ENCODE measurements at regions not wholly inside any gene's neighbourhood (a gene's known extent, or its start where the extent isn't known, plus 50 kb on each side); places are given as distances from the start of the nearest gene placed in this dataset.

DNA sequence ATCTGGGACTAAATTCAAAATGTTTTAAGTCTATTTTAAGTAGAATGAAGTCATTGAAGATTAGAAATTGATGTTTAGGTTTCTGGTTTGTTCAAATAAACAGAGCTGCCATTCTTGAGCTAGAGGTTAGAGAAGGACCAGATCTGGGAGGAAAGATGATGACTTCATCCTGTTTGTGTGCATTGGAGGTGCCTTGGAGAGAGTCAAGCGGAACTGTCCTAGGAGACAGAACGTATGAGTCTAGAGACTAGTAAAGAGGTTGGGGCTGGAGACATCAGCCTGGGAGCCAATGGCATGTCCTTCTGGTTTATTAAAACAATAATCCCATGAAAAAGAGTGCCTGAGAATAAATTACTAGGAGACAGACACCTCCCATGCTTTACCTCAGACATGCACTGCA lies 303.4 kb downstream of the KBTBD8 start:
- TF ChIP-seq, protein P1, sequence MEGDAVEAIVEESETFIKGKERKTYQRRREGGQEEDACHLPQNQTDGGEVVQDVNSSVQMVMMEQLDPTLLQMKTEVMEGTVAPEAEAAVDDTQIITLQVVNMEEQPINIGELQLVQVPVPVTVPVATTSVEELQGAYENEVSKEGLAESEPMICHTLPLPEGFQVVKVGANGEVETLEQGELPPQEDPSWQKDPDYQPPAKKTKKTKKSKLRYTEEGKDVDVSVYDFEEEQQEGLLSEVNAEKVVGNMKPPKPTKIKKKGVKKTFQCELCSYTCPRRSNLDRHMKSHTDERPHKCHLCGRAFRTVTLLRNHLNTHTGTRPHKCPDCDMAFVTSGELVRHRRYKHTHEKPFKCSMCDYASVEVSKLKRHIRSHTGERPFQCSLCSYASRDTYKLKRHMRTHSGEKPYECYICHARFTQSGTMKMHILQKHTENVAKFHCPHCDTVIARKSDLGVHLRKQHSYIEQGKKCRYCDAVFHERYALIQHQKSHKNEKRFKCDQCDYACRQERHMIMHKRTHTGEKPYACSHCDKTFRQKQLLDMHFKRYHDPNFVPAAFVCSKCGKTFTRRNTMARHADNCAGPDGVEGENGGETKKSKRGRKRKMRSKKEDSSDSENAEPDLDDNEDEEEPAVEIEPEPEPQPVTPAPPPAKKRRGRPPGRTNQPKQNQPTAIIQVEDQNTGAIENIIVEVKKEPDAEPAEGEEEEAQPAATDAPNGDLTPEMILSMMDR (IDR thresholded peaks at IDR 0.05): no peak
- DNase-seq (ENCODE audit: low spot score) (no peak), ATAC-seq (ENCODE audit: insufficient number of reproducible peaks, low FRiP score, low read depth) (no peak)
- Histone ChIP-seq H3K36me3 (no peaks in the 10 kb centered on the region), H3K4me3 (no peak overlapping the region), H3K4me1 (ENCODE audit: control insufficient read depth in 1 of 2, low read depth in 2 of 2) (peaks cover 3 to 13% of the 10 kb centered on the region in 2 donors), H3K27me3 (replicated peaks; ENCODE audit: insufficient read depth) (no peaks in the 10 kb centered on the region), H3K27ac (no peak overlapping the region), H3K9me3 (no peaks in the 10 kb centered on the region)

- ATAC-seq (ENCODE audit: insufficient number of reproducible peaks, low FRiP score, low read depth) (no peak), DNase-seq (ENCODE audit: low spot score) (no peak)
- H3K27ac ChIP-seq: no peak overlapping the region
- no peaks in the 10 kb centered on the region for H3K36me3 ChIP-seq
- no peaks in the 10 kb centered on the region for H3K9me3 ChIP-seq
- H3K27me3 ChIP-seq (replicated peaks; ENCODE audit: insufficient read depth): no peaks in the 10 kb centered on the region
- H3K4me3 ChIP-seq: no peak overlapping the region
- peaks cover 3 to 13% of the 10 kb centered on the region in 2 donors for H3K4me1 ChIP-seq (ENCODE audit: control insufficient read depth in 1 of 2, low read depth in 2 of 2)
- TF ChIP-seq, protein P1 (IDR thresholded peaks at IDR 0.05): no peak
Observed at GRCh38 chr3:67302489-67302888, 304.4 kb downstream of the KBTBD8 start.

- H3K9me3 ChIP-seq: no peaks in the 10 kb centered on the region
- H3K4me1 ChIP-seq (ENCODE audit: control insufficient read depth in 1 of 2, low read depth in 2 of 2): peaks cover 3 to 13% of the 10 kb centered on the region in 2 donors
- DNase-seq (ENCODE audit: low spot score): no peak
- no peak overlapping the region for H3K27ac ChIP-seq
- no peaks in the 10 kb centered on the region for H3K36me3 ChIP-seq
- no peak overlapping the region for H3K4me3 ChIP-seq
- TF ChIP-seq, protein P1 (IDR thresholded peaks at IDR 0.05): no peak
- ATAC-seq (ENCODE audit: insufficient number of reproducible peaks, low FRiP score, low read depth): no peak
- H3K27me3 ChIP-seq (replicated peaks; ENCODE audit: insufficient read depth): no peaks in the 10 kb centered on the region
Observed at GRCh38 chr3:67305160-67305559, 307.1 kb downstream of the KBTBD8 start.

DNA sequence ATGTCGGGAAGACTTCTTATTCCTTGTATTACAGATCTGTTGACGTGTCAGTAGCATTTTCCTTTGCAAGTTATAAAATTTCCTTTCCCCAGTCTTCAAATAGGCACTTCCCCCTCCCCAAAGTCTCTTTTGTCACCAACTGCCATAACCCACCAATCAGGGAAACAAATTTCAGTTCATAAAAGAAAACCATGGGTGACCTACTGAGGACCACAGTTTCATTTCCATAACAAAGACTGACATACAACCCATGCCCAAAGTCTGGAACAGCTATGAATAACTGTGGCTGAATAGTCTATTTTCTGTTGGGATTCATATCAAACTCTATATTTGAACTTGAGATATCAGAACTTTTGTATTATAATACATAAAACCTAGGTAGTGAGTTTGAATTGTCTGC lies 307.8 kb downstream of the KBTBD8 start:
- DNase-seq (ENCODE audit: low spot score) (no peak), ATAC-seq (ENCODE audit: insufficient number of reproducible peaks, low FRiP score, low read depth) (no peak)
- H3K4me1 ChIP-seq (ENCODE audit: control insufficient read depth in 1 of 2, low read depth in 2 of 2): peaks cover 3 to 13% of the 10 kb centered on the region in 2 donors
- TF ChIP-seq, protein P1 (IDR thresholded peaks at IDR 0.05): no peak
- no peak overlapping the region for H3K4me3 ChIP-seq
- H3K27me3 ChIP-seq (replicated peaks; ENCODE audit: insufficient read depth): no peaks in the 10 kb centered on the region
- H3K27ac ChIP-seq: no peak overlapping the region
- no peaks in the 10 kb centered on the region for H3K9me3 ChIP-seq
- H3K36me3 ChIP-seq: no peaks in the 10 kb centered on the region

GRCh38 chr3:67311440-67311839 lies 313.3 kb downstream of the KBTBD8 start:
- ATAC-seq (ENCODE audit: insufficient number of reproducible peaks, low FRiP score, low read depth): no peak
- TF ChIP-seq, protein P1 (IDR thresholded peaks at IDR 0.05): no peak

More at GRCh38 chr3:67311440-67311839, 313.3 kb downstream of the KBTBD8 start:
- H3K27ac ChIP-seq: no peak overlapping the region
- no peaks in the 10 kb centered on the region for H3K27me3 ChIP-seq (replicated peaks; ENCODE audit: insufficient read depth)
- H3K4me1 ChIP-seq (ENCODE audit: control insufficient read depth in 1 of 2, low read depth in 2 of 2): no peaks in the 10 kb centered on the region
- H3K4me3 ChIP-seq: no peak overlapping the region
- no peaks in the 10 kb centered on the region for H3K36me3 ChIP-seq
- no peaks in the 10 kb centered on the region for H3K9me3 ChIP-seq
- no peak for DNase-seq (ENCODE audit: low spot score)
